Natural killer cell (primary cell): ENCODE measurements at regions not wholly inside any gene's neighbourhood (a gene's known extent, or its start where the extent isn't known, plus 50 kb on each side); places are given as distances from the start of the nearest gene placed in this dataset.

Experiments used
- ATAC-seq, 3 donors: fragments of 150-1000 bp in 2 of 3; fragments of 200-7000 bp in 1 of 3; cut with Tn5 transposase; 1 replicate in 1 of 3; 2 replicates in 2 of 3; pipeline ENCODE4 v1.10.0; 2021; ENCODE audit warnings: mild to moderate bottlenecking in 2 of 3, moderate library complexity in 2 of 3
- DNase-seq, 2 donors: peaks; one replicate each; pipeline versions ENCODE4 v3.0.0 to v3.0.0-alpha.2; 2013 to 2021; ENCODE audit warnings: mixed read lengths in 1 of 2
- H3K27ac ChIP-seq: one replicate; pipeline ENCODE4 v1.5.1; 2013; ENCODE audit warnings: mild to moderate bottlenecking, low read length
- H3K27me3 ChIP-seq: one replicate; pipeline ENCODE4 v1.6.1; 2013; ENCODE audit warnings: low read length; ENCODE audit not compliant: control insufficient read depth, insufficient read depth
- H3K36me3 ChIP-seq: one replicate; pipeline ENCODE4 v1.6.1; 2013; ENCODE audit warnings: low read length; ENCODE audit not compliant: control insufficient read depth, insufficient read depth
- H3K4me1 ChIP-seq: one replicate; pipeline ENCODE4 v1.6.1; 2013; ENCODE audit warnings: low read length; ENCODE audit not compliant: control insufficient read depth, insufficient read depth
- H3K4me3 ChIP-seq: one replicate; pipeline ENCODE4 v1.5.1; 2013; ENCODE audit warnings: low read length
- H3K9me3 ChIP-seq: one replicate; pipeline ENCODE4 v1.6.1; 2013; ENCODE audit warnings: low read length; ENCODE audit not compliant: control insufficient read depth, insufficient read depth
- H3K27ac Mint-ChIP-seq, 2 donors: one replicate each; pipeline ENCODE4 v1.8.0; 2022; ENCODE audit warnings: mild to moderate bottlenecking in 2 of 2, mixed read lengths in 2 of 2, moderate library complexity in 1 of 2
- H3K27me3 Mint-ChIP-seq, 2 donors: one replicate each; pipeline ENCODE4 v1.8.0; 2022; ENCODE audit warnings: low read depth in 2 of 2, mixed read lengths in 2 of 2
- H3K36me3 Mint-ChIP-seq: one replicate; pipeline ENCODE4 v1.8.0; 2022; ENCODE audit warnings: mixed read lengths
- H3K4me1 Mint-ChIP-seq, 2 donors: one replicate each; pipeline ENCODE4 v1.8.0; 2022; ENCODE audit warnings: mixed read lengths in 2 of 2
- H3K4me3 Mint-ChIP-seq: one replicate; pipeline ENCODE4 v1.8.0; 2022; ENCODE audit warnings: mild to moderate bottlenecking, moderate library complexity, mixed read lengths
- H3K9me3 Mint-ChIP-seq, 2 donors: one replicate each; pipeline ENCODE4 v1.8.0; 2022; ENCODE audit warnings: mixed read lengths in 2 of 2
- CTCF ChIP-seq: fragments of 200-600 bp; IDR thresholded peaks from one replicate; pipeline ENCODE4 v1.8.0; 2022; ENCODE audit warnings: antibody characterized with exemption
- WGBS: methylation state at CpG from one replicate; pipeline ENCODE4 v1.1.7; 2013; ENCODE audit warnings: missing lambda C conversion rate; ENCODE audit not compliant: insufficient coverage; 5-methylcytosine and 5-hydroxymethylcytosine counted together
- intact Hi-C: fragments of 100-400 bp; cut with micrococcal nuclease; formaldehyde crosslinking; loops from one replicate; pipeline ENCODE4 v1.14.2; 2022

- H3K4me1 Mint-ChIP-seq = no peaks in the 10 kb centered on the region
- no peak for DNase-seq
- 82% methylated on average over 1 of the region's 2 CpGs for WGBS
- intact Hi-C loops = no loop called here
- H3K4me1 ChIP-seq = no peaks in the 10 kb centered on the region
- ATAC-seq = no peak
- peaks cover 15 to 19% of the 10 kb centered on the region in 2 donors for H3K9me3 Mint-ChIP-seq
- H3K27ac ChIP-seq = no peak overlapping the region
- no peaks in the 10 kb centered on the region for H3K9me3 ChIP-seq
- H3K27me3 ChIP-seq = no peaks in the 10 kb centered on the region
- H3K4me3 Mint-ChIP-seq = no peak overlapping the region
- no peaks in the 10 kb centered on the region for H3K27me3 Mint-ChIP-seq
- TF ChIP-seq CTCF = no peak
- H3K36me3 ChIP-seq = no peaks in the 10 kb centered on the region
- H3K36me3 Mint-ChIP-seq = no peaks in the 10 kb centered on the region
- H3K4me3 ChIP-seq = no peak overlapping the region
- no peak overlapping the region for H3K27ac Mint-ChIP-seq
Measured at GRCh38 chr6:112764377-112764776, 417.2 kb downstream of the RFPL4B start.

GRCh38 chr6:112770308-112770707 lies 423.2 kb downstream of the RFPL4B start:
- Mint-ChIP-seq H3K4me3 (no peak overlapping the region), H3K4me1 (no peaks in the 10 kb centered on the region), H3K27ac (no peak overlapping the region), H3K27me3 (no peaks in the 10 kb centered on the region), H3K36me3 (no peaks in the 10 kb centered on the region), H3K9me3 (peaks cover 9 to 15% of the 10 kb centered on the region in 2 donors)
- no peak for ATAC-seq
- Histone ChIP-seq H3K36me3 (no peaks in the 10 kb centered on the region), H3K9me3 (no peaks in the 10 kb centered on the region), H3K4me1 (no peaks in the 10 kb centered on the region), H3K27ac (no peak overlapping the region), H3K4me3 (no peak overlapping the region), H3K27me3 (no peaks in the 10 kb centered on the region)
- DNase-seq = no peak
- intact Hi-C loops = no loop called here
- WGBS = 42% methylated on average over 2 of the region's 2 CpGs
- no peak for TF ChIP-seq CTCF

GRCh38 chr6:112773187-112773586 lies 426.1 kb downstream of the RFPL4B start:
- WGBS = no CpG with 5 or more reads among the region's 1 CpG
- no peak overlapping the region for H3K4me3 ChIP-seq
- DNase-seq (no peak), ATAC-seq (no peak)
- TF ChIP-seq CTCF = no peak
- no peaks in the 10 kb centered on the region for H3K27me3 ChIP-seq
- H3K36me3 Mint-ChIP-seq = no peaks in the 10 kb centered on the region
- peaks cover 6 to 13% of the 10 kb centered on the region in 2 donors for H3K9me3 Mint-ChIP-seq
- H3K36me3 ChIP-seq = no peaks in the 10 kb centered on the region
- H3K27ac Mint-ChIP-seq = no peak overlapping the region
- intact Hi-C loops = no loop called here
- H3K9me3 ChIP-seq = no peaks in the 10 kb centered on the region
- H3K27me3 Mint-ChIP-seq = no peaks in the 10 kb centered on the region
- H3K4me1 Mint-ChIP-seq = no peaks in the 10 kb centered on the region
- H3K4me1 ChIP-seq = no peaks in the 10 kb centered on the region
- no peak overlapping the region for H3K4me3 Mint-ChIP-seq
- H3K27ac ChIP-seq = no peak overlapping the region

- Histone ChIP-seq H3K27me3 (no peaks in the 10 kb centered on the region), H3K4me3 (no peak overlapping the region), H3K4me1 (no peaks in the 10 kb centered on the region), H3K27ac (no peak overlapping the region), H3K36me3 (no peaks in the 10 kb centered on the region), H3K9me3 (no peaks in the 10 kb centered on the region)
- DNase-seq = no peak
- H3K4me1 Mint-ChIP-seq = no peaks in the 10 kb centered on the region
- no peak overlapping the region for H3K4me3 Mint-ChIP-seq
- H3K27ac Mint-ChIP-seq = no peak overlapping the region
- H3K9me3 Mint-ChIP-seq = peaks cover 0 to 9% of the 10 kb centered on the region in 2 donors
- ATAC-seq = no peak
- H3K27me3 Mint-ChIP-seq = no peaks in the 10 kb centered on the region
- WGBS = 82% methylated on average over 4 of the region's 4 CpGs
- H3K36me3 Mint-ChIP-seq = no peaks in the 10 kb centered on the region
- intact Hi-C loops = no loop called here
- TF ChIP-seq CTCF = no peak
Measured at GRCh38 chr6:112774319-112774718, 427.2 kb downstream of the RFPL4B start.
